Hepatocyte (in vitro differentiated cells): ENCODE measurements at regions not wholly inside any gene's neighbourhood (a gene's known extent, or its start where the extent isn't known, plus 50 kb on each side); places are given as distances from the start of the nearest gene placed in this dataset.
A peak's percentile ranks its signal among the peaks of the same experiment; 100 is the strongest.

Experiments used
- DNase-seq: peaks from one replicate; pipeline ENCODE4 v3.0.0-alpha.2; 2016; ENCODE audit warnings: low spot score
- H2AFZ ChIP-seq: fragments of 200-600 bp; sonication (generic); 2 replicates; pipeline ENCODE4 v1.6.0; 2016; ENCODE audit warnings: antibody characterized with exemption, mild to moderate bottlenecking
- H3K27ac ChIP-seq: fragments of 200-600 bp; sonication (generic); 2 replicates; pipeline ENCODE4 v1.5.1; 2016; ENCODE audit warnings: mild to moderate bottlenecking
- H3K27me3 ChIP-seq: fragments of 200-600 bp; sonication (generic); 2 replicates; pipeline ENCODE4 v1.6.1; 2016
- H3K36me3 ChIP-seq: fragments of 200-600 bp; sonication (generic); replicated peaks from 2 replicates; pipeline ENCODE4 v1.5.1; 2016; ENCODE audit warnings: low read depth; ENCODE audit not compliant: insufficient read depth
- H3K4me1 ChIP-seq: fragments of 200-600 bp; sonication (generic); 2 replicates; pipeline ENCODE4 v1.5.1; 2016; ENCODE audit warnings: mild to moderate bottlenecking, moderate library complexity; ENCODE audit not compliant: insufficient read depth
- H3K4me2 ChIP-seq: fragments of 200-600 bp; sonication (generic); 2 replicates; pipeline ENCODE4 v1.6.0; 2016
- H3K4me3 ChIP-seq: fragments of 200-600 bp; sonication (generic); 2 replicates; pipeline ENCODE4 v1.5.1; 2016; ENCODE audit warnings: mild to moderate bottlenecking
- H3K79me2 ChIP-seq: fragments of 200-600 bp; sonication (generic); 2 replicates; pipeline ENCODE4 v1.6.0; 2017; ENCODE audit warnings: mild to moderate bottlenecking
- H3K9me2 ChIP-seq: fragments of 200-600 bp; sonication (generic); replicated peaks from 2 replicates; pipeline ENCODE4 v1.6.0; 2017; ENCODE audit warnings: mild to moderate bottlenecking; ENCODE audit not compliant: insufficient read depth
- H3K9me3 ChIP-seq: fragments of 200-600 bp; sonication (generic); 2 replicates; pipeline ENCODE4 v1.5.1; 2016; ENCODE audit warnings: low read depth, mild to moderate bottlenecking
- H4K20me1 ChIP-seq: fragments of 200-600 bp; sonication (generic); 2 replicates; pipeline ENCODE4 v1.6.0; 2016; ENCODE audit warnings: mild to moderate bottlenecking; ENCODE audit not compliant: insufficient read depth, poor library complexity, severe bottlenecking
- CTCF ChIP-seq: fragments of 200-600 bp; sonication (generic); IDR thresholded peaks from 2 replicates; pipeline ENCODE4 v1.5.1; 2016; ENCODE audit warnings: antibody characterized with exemption, mild to moderate bottlenecking; ENCODE audit not compliant: poor library complexity
- EZH2 ChIP-seq: fragments of 200-600 bp; sonication (generic); IDR thresholded peaks from 2 replicates; pipeline ENCODE4 v1.6.1; 2016; ENCODE audit warnings: antibody characterized with exemption, mild to moderate bottlenecking, borderline replicate concordance
- EZH2phosphoT487 ChIP-seq: fragments of 200-600 bp; sonication (generic); IDR thresholded peaks from one replicate; pipeline ENCODE4 v1.6.1; 2018; ENCODE audit warnings: antibody characterized with exemption, mild to moderate bottlenecking, low read depth, moderate library complexity; ENCODE audit not compliant: unreplicated experiment, severe bottlenecking
- WGBS: methylation state at CpG from one replicate; pipeline ENCODE4 v1.1.6; 2016; ENCODE audit warnings: low lambda C conversion rate; ENCODE audit errors: missing lambda C conversion rate; 5-methylcytosine and 5-hydroxymethylcytosine counted together

GRCh38 chr16:80303691-80304090, 237.1 kb upstream of the DYNLRB2 start:
- Histone ChIP-seq H3K4me3 (no peak overlapping the region), H3K9me2 (no peaks in the 10 kb centered on the region), H2AFZ (no peak overlapping the region), H3K79me2 (no peaks in the 10 kb centered on the region), H3K36me3 (no peaks in the 10 kb centered on the region), H3K27me3 (no peaks in the 10 kb centered on the region), H3K4me1 (peaks cover 37% of the 10 kb centered on the region), H4K20me1 (no peaks in the 10 kb centered on the region), H3K9me3 (no peaks in the 10 kb centered on the region), H3K27ac (no peak overlapping the region), H3K4me2 (no peak overlapping the region)
- WGBS, result 50% methylated on average over 4 of the region's 4 CpGs
- TF ChIP-seq EZH2, result no peak
- TF ChIP-seq EZH2phosphoT487, result no peak
- DNase-seq, result no peak

DNA sequence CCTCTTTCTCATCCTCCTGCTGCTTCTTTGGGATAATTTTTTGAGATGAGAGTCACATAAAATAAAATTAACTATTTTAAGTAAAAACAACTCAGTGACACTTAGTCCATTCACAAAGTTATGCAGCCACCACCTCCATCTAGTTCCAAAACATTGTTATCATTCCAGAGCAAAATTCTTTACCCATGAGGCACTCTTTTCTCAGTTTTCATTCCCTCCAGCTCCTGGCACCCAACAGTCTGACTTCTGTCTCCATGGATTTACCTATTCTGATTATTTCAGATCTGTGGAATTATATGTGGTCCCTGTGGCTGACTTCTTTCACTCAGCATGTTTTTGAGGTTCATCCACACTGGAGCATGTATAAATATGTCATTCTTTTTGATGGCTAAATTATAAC, 239.9 kb upstream of the DYNLRB2 start:
- Histone ChIP-seq H3K4me1 (peaks cover 23% of the 10 kb centered on the region), H3K9me2 (no peaks in the 10 kb centered on the region), H3K79me2 (no peaks in the 10 kb centered on the region), H3K4me3 (no peak overlapping the region), H2AFZ (no peak overlapping the region), H3K36me3 (no peaks in the 10 kb centered on the region), H3K4me2 (no peak overlapping the region), H3K27me3 (no peaks in the 10 kb centered on the region), H3K27ac (no peak overlapping the region), H3K9me3 (no peaks in the 10 kb centered on the region), H4K20me1 (no peaks in the 10 kb centered on the region)
- no peak for DNase-seq
- no peak for TF ChIP-seq EZH2
- TF ChIP-seq CTCF, result no peak
- TF ChIP-seq EZH2phosphoT487, result no peak

DNA sequence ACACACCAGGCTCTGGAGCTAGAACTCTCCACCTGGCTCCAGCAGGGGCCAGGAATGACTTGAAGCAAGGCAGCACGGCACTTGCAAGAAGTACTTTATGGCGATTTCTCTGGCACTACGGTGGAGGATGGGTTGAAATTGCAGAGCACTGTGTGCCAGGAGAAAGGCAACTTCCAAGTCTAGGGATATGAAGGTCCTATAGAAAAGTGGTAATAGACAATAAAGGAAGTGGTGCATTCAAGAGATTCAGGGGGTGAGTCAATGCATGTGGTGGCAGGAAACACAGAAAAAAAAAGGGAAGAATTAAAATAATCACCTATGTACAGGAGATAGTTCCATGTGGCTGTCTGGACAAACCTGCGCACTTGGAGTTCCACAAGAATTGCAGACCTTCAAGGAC, 240.3 kb upstream of the DYNLRB2 start:
- no peaks in the 10 kb centered on the region for H3K9me3 ChIP-seq
- no peak overlapping the region for H3K4me3 ChIP-seq
- no peaks in the 10 kb centered on the region for H4K20me1 ChIP-seq
- H3K27ac ChIP-seq, result no peak overlapping the region
- TF ChIP-seq EZH2 (no peak), EZH2phosphoT487 (no peak), CTCF (no peak)
- H2AFZ ChIP-seq, result no peak overlapping the region
- 90% methylated on average over 4 of the region's 4 CpGs for WGBS
- DNase-seq, result no peak
- no peaks in the 10 kb centered on the region for H3K9me2 ChIP-seq
- H3K79me2 ChIP-seq, result no peaks in the 10 kb centered on the region
- H3K4me1 ChIP-seq, result peaks cover 19% of the 10 kb centered on the region
- no peaks in the 10 kb centered on the region for H3K36me3 ChIP-seq
- H3K4me2 ChIP-seq, result no peak overlapping the region
- no peaks in the 10 kb centered on the region for H3K27me3 ChIP-seq

DNA sequence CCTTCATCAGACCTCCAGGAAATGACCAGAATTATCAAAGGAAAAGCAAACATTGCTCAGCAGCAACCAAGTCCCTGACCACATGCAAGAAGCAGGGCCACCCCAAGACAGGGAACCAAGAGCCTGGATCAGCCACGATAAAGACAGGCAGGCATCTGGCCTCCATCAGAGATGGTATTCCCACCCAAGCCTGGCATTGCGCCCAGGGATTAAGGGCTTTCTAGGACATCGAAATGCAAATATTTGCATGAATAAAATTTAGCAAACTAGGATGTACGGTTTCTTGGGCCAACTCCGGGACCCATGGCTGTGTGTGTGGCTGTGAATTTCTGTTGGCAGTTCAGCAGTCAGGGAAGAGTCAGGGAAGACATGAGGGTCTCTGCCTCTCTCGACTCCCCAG, 241.4 kb upstream of the DYNLRB2 start:
- 44% methylated on average over 6 of the region's 6 CpGs for WGBS
- H3K9me2 ChIP-seq, result no peaks in the 10 kb centered on the region
- no peak overlapping the region for H2AFZ ChIP-seq
- DNase-seq, result peak; percentile 13
- H3K27me3 ChIP-seq, result no peaks in the 10 kb centered on the region
- H3K9me3 ChIP-seq, result no peaks in the 10 kb centered on the region
- H3K36me3 ChIP-seq, result no peaks in the 10 kb centered on the region
- TF ChIP-seq EZH2 (no peak), CTCF (no peak), EZH2phosphoT487 (no peak)
- H3K4me1 ChIP-seq, result peaks cover 17% of the 10 kb centered on the region
- no peak overlapping the region for H3K4me3 ChIP-seq
- H3K79me2 ChIP-seq, result no peaks in the 10 kb centered on the region
- no peak overlapping the region for H3K4me2 ChIP-seq
- no peak overlapping the region for H3K27ac ChIP-seq
- H4K20me1 ChIP-seq, result no peaks in the 10 kb centered on the region
